HG03103 (cell line): ENCODE measurements at regions not wholly inside any gene's neighbourhood (a gene's known extent, or its start where the extent isn't known, plus 50 kb on each side); places are given as distances from the start of the nearest gene placed in this dataset.

Experiments used
- ATAC-seq: cut with Tn5 transposase; IDR thresholded peaks from one replicate; pipeline ENCODE4 v1.9.1; 2021; ENCODE audit warnings: low read depth; ENCODE audit not compliant: unreplicated experiment

DNA sequence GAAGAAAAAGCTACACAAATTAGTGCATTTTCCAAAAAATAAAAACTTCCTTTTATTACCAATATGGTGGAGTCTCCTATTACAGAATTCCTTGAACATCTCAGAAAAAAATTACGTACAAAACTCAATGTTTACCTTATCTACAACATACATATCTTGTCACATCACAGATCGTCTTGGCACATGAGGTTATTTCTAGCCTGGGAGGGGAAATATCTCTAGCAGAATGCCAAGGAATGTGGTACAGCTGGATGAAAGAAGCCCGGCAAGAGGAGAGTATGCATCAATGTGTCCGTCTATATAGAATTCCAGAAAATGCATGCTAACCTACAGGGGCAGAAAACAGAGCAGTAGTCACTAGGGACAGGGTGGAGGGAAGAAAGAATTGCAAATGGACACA, 443.8 kb downstream of the ZSWIM6 start:
- no peak for ATAC-seq

DNA sequence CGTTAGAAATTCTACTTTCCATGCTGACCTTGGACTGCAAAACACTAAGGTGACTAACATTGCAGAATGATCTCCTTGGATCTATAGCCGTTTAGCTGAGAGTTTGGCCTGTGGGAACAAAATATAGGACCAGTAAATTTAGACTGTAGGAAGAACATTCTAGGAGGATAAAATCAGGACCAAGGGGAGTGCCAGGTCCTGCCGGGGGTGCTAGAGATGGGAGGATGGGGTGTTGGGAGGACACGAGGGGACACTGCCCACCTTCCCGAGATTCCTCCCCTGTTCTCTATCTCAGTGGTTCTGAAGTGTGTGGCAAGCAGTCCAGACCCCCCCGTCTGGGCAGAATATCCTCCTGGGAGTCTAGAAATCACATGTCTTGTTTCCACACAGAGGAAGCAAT, 445.2 kb downstream of the ZSWIM6 start:
- ATAC-seq, result no peak

DNA sequence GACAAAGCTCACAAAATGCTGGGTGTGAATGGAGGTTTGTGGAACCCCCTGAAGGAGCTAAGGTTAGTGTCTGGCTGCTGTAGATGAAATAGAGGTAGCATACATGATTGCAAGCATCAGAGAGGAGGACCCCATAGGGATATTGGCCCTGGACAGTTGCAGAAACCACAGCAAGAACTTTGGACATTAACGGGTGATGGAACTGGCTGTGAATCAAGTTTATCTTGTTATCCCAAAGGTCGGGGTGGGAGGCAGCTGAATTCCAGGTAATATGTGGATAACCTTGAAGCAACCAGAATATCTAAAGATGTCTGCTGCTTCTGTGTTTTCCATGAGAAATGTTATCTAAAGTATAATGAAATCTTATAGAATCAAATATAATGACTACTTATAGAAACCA, 447.7 kb downstream of the ZSWIM6 start:
- no peak for ATAC-seq

DNA sequence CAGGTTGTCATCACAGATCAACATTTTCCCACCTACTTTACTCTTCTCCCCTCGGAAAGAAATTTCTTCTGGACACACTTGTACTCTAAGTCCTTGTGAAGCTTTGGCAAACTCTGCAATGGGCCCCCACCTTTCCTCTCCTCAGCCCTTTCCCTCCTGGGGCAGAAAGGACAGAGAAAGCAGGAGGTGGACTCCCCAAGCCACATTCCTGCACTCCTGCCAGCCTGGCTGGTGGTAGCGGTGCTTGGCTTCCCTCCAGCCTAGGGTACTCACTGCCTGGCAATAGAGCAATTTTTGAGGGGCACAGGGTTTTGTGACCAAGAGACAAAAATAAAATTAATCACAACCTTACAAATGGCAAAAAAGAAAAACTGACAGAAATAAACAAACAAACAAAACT, 451.4 kb downstream of the ZSWIM6 start:
- ATAC-seq, result no peak

DNA sequence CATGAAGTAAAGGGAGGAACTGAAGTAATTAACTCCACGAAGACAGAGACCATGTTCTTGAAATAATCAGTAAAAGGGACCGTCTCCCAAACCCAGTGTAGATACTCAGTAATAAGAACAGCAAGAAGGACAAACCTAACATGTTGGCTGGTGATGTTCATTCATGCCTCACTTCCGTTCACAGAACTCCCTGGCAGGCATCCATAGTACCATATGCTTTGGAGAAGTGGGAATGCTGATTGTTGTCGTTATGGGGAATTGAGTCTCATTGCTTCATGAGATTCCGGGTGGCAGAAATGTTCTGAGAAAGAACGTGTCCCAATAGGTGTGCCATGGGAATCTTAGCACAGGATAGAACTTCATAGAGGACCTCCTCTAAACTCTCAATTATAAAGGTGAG, 452.3 kb downstream of the ZSWIM6 start:
- no peak for ATAC-seq

DNA sequence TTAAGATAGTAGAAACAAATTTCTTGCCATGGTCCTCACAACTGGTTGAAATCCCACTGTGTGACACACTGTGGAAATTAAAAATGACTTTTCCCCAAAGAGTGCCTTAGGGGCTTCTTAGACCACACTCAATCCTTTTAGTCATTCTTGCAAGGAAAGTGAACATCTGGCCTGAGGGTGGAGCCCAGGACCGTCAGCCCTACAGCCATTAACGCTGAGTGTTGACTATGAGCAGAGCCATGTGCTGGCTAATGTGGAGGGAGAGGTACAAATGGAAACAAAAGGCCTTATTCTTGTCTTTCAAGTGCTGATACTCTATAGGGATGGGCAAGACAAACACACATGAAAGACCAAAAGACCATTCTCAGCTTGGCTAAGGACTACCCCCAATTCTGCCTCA, 456.5 kb downstream of the ZSWIM6 start:
- ATAC-seq, result no peak

DNA sequence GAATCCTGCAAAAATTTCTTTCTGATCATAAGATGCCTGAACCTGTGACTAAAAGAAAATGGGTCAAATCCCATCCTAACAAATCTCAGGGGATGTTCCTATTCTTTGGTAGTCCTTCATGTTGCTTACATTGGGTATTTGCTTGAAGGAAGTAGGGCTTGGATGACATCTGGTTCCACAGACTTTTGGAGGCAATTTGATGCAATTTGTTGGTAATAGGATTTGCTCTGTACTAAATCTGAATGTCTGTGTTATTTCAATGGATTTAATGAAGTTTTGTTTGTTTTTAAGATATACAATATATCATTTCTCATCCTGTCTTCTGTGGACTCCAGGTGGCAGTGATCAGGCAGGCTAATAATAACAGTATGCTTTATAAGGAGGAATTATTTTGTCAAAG, 457.9 kb downstream of the ZSWIM6 start:
- ATAC-seq, result no peak

DNA sequence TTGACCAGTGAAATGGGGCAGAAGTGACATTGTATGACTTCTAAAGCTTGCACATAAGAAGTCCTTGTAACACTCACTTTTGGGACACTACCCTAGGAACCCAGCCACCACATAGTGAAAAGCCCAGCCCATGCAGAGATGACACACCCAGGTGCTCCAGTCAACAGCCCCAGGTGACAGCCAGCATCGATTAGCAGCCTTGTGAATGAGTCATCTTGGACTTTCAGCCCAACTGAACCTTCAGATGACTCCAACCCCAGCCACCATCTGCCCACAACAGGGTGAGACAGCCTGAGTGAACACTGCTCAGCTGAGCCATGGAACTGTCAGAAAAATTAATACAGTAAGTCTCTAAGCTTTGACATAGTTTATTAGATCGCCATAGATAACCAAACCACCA, 458.6 kb downstream of the ZSWIM6 start:
- peak; percentile 89 for ATAC-seq

DNA sequence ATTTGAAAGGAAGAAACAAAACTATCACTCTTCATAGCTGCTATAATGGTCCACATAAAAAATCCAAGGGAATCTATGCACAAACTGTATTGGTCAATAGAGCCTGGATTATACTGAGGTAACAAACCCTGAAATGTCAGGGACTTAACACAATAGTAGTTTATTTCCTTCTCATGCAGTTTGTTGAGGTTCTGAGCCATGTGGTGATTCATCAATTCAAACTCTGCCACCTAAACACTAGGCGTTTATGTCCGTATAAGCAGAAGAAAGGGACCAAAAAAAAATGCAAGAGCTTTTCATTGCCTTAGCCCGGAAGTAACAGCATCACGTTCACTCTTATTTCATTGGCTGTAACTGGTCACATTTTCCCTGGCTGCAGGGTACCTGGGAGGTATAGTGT, 464.7 kb downstream of the ZSWIM6 start:
- ATAC-seq, result no peak

DNA sequence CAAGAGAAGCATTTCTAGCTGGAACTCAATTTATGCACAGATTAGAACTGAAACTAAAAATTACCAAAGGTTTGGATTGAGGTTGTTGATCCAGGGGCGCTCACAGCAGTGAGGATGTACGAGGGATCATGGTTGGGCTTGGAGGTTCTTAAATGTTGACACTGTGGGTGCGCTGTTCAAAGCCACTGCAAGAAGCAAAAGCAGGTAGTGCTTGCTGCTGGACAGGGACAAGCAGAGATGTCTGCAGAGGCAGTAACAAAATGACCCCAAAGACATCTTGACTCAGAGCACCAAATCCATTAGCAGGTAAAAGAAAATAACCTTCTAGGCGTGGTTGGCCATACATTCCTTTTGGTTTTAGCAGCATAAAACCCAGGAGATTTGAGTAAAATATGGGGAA, 468.4 kb downstream of the ZSWIM6 start:
- no peak for ATAC-seq

DNA sequence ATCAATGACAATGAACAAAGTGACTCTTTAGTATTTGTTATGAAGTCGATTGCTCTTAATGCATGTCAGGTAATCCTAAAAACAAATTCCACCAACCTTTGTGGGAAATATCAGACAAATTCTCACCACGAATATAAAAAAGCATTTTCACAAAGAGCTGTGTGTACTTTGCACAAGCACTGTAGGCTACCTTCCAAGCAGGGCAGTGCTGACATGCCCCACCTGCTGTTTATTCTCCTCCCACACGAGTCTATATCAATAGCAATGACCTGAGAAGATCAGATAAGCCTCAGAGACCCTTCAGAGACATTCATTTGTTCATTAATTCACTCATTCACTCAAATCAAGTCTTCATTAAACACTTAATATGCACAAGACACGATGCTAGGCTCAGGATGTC, 469.1 kb downstream of the ZSWIM6 start:
- ATAC-seq, result no peak

DNA sequence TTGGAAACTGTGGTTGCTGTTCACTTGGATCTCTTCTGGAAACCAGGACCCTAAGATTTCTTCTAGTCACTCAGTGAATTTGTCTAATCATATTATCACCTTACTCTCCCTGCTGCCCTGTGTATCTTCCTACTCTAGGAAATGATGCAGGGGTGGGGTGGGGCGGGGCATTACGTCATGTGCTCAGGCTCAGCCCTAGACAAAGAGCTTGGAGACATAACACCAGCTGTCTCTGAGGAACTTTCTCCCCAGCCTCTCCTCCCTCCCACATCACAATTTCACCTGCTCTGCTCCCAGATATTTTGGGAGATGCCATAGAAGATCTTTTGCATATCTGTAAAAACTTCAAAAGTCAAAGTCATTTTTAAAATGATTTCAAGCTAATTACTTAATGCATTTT, 470.4 kb downstream of the ZSWIM6 start:
- no peak for ATAC-seq

DNA sequence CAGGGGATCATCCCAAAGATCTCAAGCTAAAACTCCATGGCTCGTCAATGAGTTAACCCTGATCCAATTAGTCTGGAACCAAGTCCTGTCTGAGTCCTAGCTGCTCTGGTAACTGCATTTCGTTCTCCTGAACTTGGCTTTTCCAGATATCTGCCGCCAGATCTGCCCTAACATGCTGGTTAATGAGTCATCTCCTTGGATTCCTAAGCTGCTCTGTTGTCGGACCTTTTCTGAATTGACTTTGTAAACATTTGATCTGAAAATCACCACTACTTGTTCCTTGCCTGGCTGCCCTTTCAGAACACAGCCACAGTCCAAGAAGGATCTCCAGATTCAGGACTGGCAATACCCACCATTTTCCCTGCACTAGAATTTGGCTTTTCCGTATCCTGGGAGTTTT, 473.0 kb downstream of the ZSWIM6 start:
- ATAC-seq, result no peak

DNA sequence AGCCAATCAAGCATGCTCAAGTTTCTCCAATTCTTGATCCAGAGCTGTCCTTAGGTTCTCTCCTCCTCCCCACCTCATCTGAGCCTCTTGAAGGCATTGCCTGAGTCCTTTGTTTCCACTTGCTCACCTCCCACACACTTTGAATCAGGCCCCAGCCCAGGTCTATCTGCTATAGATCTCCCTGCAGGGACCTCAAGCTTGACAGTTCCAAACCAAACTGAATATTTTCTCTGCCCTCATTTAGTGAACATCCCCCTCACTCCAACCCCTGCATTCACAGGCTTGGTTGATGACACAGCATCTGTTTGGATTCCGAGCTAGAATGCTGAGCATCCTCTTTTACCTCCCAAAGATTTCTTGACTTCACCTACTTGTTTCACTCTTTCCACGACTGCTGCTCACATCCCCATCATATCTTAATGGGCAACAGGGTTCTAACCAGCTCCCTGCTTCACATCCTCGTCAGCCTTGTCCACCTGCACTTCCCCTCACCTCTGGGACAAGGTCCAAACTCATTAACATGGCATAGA, 474.5 kb downstream of the ZSWIM6 start:
- no peak for ATAC-seq

DNA sequence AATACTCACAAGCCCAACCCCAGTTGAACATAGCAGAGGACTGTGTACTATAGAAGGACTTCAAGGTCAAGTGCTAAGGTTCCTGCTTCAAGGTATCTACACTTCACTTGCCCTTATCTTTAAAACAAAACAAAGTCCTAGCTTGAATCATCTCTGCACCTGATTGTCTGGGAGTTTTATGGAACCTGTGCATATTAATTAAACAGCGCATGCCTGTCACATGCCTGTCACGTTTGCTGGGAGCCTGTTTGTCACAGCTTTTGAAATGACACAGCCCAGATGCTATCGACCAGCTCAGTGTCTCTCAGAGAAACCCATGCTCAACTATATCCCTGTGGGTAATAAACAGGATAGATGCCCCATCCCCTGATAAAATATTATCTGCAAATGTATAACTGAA, 476.0 kb downstream of the ZSWIM6 start:
- no peak for ATAC-seq

DNA sequence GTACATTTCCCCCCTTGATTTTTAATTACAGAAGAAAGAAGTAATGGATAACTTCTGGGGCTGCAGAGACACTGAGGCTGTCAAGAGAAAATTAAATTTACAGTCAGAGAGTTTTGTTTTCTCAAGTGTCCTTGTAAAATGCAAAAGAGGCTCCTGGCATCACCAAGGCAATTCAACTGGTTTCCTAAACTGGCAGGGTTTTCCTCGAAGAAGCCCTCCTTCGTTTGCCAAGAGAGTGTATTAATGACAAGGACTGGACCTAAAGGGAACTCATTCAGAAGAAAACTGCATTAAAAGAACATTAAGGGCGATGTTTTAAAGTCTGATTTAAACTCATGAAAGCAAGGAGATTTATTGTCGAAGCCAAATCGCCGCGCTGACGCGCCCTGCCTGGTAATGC, 476.9 kb downstream of the ZSWIM6 start:
- no peak for ATAC-seq

DNA sequence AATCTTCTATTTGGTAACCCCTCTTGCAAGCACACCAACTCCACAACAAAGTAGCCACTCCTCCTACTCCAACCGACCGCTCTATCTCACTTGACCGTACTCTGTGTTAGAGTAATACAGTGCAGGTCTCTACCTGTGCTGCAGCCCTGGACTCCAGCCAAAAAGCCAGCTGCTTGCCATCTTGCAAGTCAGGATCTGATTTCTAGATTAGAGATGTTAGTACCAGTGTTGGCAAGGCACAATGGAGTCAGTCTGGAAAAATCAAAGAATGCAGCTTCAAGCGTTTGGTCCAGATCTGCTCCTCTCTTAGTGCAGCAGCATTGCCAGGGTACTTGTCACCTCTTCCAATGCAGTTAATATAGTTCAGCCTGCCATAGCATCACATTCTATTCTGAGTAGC, 477.6 kb downstream of the ZSWIM6 start:
- ATAC-seq, result no peak

DNA sequence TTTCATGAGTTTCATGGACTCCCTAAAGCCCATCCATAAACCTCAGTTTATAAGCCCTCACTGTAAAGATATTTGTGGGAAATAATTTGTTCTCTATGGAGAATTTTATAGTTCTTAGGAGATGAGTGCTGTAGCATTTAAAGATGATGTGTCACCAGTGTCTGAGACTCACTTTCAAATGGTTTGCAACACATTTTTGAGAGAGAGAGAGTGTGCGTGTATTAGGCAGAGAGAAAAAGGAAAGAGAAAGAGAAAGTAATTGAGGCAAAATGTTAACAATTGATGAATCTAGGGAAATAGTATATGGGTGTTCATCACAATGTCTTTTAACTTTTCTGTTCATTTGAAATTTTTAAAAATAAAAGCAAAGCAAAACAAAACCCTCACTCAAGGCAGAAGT, 479.0 kb downstream of the ZSWIM6 start:
- no peak for ATAC-seq

DNA sequence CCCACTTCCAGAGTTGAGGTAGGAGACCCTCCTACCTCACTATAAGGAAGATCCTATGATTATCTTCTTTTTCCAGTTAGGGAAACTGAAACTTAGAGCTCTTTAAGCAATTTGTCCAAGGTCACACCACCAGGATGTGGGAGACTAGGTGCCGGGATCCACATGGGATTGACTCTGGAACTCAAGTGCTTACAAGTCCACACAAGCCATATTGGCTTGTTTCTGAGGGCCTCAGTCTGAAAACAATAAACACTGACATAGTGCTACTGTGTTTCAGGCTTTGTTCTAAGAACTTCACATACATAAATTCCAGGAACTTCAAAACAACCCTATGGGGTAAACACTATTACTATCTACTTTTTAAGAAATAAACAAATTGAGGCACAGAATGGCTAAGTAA, 481.3 kb downstream of the ZSWIM6 start:
- ATAC-seq, result no peak

DNA sequence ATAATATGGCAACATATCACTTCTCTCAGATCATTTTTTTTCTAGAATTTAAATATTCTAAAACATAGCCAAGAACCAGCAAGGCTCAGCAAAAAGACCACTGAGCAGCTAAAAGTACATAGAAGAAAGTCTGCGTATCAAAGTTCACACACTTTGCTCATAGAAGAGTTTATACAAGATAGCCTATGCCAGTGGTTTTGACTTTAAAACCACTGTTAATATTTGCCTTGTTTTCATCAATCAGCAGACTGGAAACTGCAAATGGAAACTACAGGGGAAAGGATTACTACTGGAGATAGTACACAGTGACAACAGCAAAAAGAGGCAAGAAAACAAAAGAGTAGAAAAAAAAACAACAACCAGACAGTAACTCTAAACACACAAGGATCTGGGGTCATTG, 483.3 kb downstream of the ZSWIM6 start:
- ATAC-seq, result no peak

DNA sequence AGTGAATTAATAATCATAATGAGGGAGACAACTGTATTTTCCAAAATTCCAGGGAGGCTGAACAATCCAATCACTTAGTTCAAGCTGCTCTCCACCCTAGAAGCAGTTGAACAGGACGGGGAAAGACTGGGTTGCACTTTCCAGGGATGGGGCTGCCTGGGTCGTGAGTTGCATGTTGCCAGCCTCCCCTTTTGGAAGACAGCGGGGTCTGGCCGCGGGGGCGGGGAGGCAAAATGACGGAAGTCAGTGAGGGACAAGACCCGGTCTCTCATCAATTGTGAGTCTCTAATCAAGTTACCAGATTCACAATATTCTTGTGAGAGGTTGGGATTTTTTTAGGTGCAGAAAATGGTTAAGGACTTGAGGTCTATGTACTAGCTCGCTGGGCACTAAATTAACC, 484.1 kb downstream of the ZSWIM6 start:
- no peak for ATAC-seq

DNA sequence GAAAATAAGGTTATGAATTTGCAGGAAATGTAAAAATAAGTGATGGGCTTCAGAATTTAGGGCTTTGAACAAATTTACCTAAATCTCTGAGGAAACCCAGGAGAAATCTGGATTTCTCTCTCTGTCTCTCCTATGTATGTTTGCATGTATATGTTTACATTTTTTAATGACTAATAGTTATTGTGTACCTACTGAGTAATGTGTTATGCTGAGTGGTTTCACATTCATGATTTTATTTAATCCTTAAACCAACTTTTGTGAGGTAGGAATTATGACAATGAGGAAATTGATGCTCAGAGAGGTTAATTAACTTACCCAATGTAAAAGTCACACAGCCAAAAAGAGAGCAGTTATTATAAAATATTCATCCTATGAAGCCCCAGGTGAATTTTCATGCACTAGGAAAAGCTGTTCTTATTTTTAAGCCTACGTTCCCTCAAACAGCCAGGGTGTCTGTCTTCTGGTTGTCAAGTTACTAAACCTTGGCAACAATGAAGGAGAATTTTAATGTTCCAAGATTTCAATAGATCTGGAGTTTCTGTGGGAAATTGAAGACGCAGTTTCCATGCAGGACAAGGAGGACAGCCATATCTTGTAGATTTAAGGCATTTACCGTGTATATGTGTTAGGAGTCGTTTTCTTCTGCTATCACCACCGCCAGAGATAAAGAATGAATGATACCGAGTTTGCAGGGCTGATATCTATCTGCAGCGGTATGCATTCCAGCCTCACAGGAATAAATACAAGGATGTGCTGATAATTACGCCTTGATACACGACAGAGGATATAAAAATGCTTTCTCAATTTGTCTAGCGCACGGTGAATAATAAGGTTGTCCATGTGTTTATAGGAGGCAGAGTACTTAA, 484.8 kb downstream of the ZSWIM6 start:
- ATAC-seq, result no peak
